HG03095 (cell line): ENCODE measurements at regions not wholly inside any gene's neighbourhood (a gene's known extent, or its start where the extent isn't known, plus 50 kb on each side); places are given as distances from the start of the nearest gene placed in this dataset.
"Not testable (repeated sequence)": the region's sequence is repeated elsewhere in the genome, so short reads cannot be mapped to it uniquely, and the experiment has no call there.

ENCODE experiments used
- ATAC-seq: cut with Tn5 transposase; IDR thresholded peaks from one replicate; pipeline ENCODE4 v1.9.1; 2021; ENCODE audit warnings: moderate library complexity; ENCODE audit not compliant: unreplicated experiment

DNA sequence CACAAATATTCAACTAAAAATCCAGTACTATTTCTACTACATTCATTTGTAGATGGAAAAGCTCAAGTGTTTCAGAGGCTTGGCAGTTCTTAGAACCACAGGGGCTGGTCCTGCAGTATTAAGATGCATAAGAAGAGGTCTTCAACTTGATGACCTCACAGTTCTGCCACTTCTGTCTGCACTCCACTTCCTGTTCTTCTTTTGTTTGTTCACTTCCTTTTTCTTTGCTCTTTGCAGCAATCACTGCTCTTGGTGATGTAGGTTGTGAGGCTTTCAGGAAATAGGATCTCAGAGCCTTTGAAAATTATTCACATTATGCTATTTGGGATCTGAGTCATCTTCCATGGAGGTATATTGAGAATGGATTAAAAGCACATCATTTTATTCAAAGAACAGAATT, 602.0 kb upstream of the CPEB2 start:
- ATAC-seq: no peak

DNA sequence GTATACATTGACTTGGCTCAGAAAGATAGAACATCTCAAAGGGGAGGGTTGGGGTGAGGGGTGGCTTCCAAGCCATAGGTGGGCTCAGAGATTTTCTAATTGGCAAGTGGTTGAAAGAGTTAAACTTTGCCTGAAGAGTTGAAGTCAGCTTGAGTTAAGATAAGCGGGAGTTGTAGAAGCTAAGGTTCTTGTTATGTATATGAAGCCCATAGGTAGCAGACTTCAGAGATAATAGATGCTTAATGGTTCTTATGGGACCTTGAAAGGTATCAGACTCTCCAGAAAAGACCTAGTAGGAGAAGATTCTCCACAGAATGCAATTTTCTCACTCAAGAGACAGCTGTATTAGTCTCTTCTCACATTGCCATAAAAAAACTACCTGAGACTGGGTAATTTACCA, 599.1 kb upstream of the CPEB2 start:
- ATAC-seq: no peak

DNA sequence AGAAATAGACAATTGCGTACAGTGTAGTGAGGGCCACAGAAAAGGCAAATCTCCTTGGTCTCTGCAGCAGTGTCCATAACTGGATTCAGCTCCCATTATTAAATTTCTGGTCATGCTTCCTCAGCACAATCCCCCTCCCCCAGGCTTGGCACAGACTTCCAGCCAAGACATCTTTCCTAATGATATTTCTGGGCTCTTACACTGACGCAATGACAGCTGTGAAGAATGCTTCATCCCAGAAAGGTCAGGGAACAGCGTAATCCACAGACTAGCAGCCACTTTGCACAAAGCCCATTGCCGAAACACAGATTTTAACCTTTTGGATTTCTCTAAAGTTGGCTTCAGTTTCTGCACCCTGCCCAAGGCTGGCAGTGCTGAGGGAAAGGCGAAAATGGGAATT, 597.6 kb upstream of the CPEB2 start:
- ATAC-seq: no peak

DNA sequence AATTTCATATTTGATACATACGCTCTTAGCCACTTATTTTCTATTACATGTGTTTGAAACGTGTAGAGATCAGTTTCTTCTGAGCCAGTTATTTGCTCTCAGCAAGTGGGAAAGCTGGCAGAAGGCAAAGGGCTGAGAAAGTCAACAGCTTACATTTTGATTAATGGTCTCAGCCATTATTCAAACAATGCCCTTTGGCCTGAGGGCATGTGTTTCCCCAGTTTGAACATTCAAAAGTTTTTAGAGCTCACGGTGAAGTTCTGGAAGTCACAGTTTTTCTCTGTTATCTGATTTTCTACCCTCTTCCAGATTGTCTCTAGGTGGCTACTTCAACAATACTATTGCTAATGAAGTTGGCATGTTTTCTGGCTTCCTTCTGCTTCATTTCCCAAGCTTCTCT, 591.8 kb upstream of the CPEB2 start:
- ATAC-seq: no peak

DNA sequence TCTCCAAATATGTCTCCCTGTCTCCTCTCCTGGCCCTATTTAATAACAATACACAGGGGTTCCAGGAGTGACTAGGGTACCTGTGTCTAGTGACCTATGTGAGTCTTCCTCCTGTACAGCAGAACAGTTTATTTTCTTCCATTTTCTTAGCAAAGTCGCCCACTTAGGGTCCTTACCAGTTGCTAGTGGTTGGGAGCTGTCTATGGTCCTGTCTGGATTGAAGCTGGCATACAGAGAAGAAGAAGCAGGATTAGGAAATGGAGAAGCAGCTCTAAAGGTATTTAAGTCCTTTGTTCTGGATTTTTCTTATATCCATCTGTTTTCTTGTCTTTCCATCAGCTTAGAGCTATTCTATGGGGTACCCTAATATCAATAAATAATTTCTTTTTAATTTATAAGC, 587.1 kb upstream of the CPEB2 start:
- no peak for ATAC-seq

DNA sequence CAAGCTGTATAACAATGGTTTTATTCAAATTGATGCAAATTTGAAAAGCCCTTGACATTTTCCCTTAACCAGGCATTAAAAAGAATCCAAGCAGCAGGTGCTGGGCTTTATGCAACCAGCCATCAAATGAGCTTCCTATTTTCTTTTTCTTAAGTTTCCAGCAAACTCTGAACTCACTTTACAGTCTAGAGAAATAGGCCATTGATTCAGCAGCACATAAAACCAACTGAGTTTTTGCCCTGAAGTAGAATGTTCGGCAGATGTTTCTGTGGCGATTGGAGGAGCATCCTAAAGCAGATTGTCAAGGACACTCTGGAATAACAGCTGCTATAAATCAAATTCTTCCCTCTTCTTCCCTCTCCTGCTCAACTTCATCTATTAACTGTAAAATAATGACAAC, 582.8 kb upstream of the CPEB2 start:
- no peak for ATAC-seq

DNA sequence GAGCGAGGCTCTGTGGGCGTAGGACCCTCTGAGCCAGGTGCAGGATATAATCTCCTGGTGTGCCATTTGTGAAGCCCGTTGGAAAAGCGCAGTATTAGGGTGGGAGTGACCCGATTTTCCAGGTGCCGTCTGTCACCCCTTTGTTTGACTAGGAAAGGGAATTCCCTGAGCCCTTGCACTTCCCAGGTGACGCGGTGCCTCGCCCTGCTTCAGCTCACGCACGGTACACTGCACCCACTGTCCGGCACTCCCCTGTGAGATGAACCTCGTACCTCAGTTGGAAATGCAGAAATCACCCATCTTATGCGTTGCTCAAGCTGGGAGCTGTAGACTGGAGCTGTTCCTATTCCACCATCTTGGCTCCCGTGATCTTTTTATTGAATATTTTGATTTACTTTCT, 576.0 kb upstream of the CPEB2 start:
- not testable (repeated sequence) for ATAC-seq

DNA sequence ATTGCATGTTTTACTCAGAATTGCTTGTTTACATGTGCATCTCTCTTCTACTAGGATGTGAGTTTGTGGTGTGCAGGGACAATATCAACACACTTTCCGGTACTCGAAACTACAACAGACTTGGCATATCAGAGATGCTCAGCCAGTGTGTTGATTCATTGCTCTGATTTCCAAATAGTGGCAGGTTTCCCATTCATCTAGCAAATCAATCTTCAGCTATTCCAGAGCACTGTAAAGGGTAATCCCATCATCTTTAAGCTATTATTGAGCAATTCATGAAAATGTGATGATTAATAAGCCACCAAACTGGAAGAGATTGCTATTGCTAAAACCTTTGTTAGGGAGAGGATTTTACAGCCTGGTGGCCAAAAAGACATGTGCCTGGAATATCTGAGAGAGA, 574.2 kb upstream of the CPEB2 start:
- no peak for ATAC-seq

DNA sequence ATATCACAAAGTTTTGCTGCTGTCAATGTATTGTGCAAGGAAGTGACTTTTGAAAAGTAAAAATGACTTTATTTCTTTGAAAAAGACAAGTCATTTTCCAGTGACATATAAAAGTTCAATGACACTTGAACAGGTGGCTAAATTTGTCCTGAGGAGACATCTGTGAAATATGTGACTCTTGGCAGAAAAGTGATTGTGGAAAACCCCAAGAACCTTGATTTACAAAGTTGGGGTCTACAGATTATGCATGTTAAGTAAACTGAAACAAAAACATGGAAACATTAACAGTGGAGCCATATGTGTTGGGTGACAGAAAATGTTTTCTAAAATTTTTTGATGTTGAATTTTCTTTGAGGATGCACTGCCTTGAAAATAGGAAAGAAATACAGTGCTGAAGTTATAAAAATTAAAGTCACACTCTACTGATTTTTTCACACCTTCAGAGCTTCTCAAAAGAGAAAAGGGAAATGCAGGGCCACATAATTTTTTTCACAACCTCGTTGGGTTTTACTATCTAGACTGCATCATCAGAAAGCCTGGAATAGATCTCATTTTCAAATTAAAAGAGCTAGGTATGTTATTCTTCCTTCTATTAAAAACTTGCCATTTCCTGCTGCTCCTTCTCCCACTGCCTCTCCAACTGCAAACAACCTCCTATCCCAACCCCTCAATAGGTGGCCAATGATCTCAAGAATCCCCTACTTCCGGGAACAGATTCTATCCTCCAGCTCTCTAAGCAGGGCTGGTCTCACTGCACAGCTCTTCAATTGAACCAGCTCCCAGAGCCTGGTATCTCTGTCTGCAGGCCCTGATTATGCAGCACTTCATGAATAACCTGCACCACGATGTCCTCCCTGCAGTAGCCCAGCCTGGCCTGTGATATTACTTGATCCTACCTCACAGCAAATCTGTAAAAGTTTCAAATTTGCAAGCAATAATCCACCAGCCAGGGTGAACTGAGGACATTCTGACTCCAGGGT, 570.8 kb upstream of the CPEB2 start:
- ATAC-seq: no peak

DNA sequence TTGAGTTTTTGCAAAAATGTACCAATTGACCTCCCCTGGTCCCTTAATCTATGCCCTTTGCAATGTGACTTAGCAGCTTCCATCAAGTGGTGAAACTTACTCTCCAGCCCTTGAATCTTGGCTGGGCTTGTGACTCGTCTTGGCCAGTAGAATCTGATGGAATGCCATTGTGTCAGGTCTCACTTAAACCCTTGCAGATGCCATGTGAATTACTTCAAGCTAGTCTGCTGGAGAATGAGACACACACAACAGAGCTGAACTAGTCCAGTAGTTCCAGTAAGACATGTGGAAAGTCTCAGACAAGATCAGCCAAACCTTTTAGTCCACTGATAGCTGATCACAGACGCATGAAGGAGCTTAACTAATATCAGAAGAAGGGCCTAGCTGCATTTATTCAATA, 567.8 kb upstream of the CPEB2 start:
- ATAC-seq: no peak

DNA sequence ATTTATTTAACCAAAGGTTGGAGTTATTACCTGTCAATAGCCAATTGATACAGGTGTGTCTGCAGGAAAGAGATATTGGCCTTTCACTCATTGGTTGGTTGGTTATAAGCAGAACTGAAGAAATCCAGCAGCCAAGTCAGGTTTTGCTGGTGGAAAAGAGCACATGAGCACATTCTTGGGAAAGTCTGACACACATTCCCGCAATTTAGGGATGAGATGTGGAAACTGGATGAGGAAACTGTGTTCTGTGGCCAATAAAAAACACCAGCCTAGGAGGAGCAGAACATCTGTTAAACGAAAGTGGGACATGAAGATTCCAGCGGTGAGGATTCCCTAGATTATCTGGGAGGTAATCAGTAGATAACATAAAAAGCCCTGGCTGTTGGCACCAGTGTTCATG, 567.4 kb upstream of the CPEB2 start:
- no peak for ATAC-seq

DNA sequence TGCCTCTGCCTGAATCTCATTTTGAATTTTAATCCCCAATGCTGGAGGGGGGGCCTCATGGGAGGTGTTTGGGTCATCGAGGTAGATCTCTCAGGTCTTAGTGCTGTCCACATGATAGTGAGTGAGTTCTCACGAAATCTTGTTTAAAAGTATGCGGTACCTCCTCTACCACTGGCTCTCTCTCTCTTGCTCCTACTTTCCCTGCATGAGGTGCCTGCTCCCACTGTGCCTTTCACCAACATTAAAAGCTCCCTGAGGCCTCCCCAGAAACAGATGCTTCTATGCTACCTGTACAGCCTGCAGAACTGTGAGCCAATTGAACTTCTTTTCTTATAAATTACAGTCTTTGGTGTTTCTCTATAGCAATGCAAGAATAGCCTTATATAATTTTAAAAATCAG, 560.7 kb upstream of the CPEB2 start:
- no peak for ATAC-seq

DNA sequence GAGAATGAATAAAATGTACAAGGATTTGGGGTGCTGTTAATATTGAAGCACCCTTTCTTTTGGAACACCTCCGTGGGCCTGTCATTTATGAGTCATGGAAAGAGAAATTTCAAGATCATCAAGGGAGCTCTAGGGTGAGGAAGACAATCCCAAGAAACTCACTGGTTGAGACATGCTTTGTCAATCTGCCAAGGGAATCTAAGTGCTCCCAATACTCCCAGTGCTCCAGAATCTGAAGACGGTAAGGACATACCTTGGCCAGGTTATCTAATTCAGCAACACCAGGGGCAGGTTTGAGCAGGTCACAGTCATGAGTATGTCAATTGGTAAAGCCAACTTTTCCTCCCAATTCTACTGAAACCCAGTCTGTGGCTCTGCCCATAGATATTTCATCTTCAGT, 556.4 kb upstream of the CPEB2 start:
- ATAC-seq: no peak

DNA sequence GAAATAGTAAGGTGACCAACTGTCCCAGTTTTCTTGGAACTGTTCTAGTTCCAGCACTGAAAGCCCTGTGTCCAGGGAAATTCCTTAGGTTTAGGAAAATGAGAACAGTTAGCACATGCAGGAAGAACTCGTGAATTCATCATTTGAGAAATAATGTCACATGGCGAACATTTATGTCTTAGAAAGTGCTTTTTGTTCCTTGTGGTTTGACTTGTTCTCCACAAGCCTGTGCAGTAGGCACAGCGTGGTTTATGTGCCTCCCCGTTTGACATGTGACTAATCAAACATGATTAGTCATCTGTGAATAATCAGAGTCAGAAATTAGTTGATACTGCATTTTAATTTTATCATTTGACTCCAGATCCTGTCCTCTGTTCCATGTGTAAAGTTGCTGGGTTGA, 556.0 kb upstream of the CPEB2 start:
- no peak for ATAC-seq

DNA sequence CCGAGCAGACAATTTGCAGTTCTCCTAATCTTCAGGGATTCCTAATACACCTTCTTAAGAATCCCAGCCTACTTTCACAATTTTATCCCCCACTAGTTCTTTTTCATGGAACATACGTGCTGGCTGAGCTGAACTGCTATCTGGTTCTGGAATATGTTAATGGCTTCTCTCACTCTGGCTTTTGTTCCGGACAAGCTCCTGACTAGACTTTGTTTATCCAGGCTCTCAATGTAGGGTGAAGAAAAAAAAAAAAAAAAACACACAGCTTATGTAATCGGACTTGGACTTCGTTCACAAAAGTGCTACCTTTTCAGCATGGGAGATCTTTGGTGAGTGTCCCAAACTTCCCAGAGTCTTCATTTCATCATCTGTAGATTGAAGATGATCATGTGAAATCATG, 555.4 kb upstream of the CPEB2 start:
- ATAC-seq: no peak

DNA sequence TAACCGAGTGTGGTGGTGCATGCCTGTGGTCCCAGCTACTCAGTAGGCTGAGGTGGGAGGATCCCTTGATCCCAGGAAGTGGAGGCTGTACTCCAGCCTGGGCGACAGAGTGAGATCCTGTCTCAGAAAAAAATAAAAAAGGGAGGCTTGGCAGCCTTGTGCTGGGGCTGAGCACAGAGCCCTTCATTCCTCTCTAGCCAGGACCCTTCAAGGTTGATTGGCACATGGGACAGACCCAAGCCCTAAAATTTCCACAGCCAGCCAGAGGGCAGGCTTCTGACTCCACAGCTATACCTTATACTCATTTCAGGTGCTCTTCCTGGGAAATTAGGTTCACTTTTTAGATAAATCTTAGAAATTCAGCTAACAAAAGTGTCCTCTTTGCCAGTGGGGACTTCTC, 553.0 kb upstream of the CPEB2 start:
- ATAC-seq: no peak

DNA sequence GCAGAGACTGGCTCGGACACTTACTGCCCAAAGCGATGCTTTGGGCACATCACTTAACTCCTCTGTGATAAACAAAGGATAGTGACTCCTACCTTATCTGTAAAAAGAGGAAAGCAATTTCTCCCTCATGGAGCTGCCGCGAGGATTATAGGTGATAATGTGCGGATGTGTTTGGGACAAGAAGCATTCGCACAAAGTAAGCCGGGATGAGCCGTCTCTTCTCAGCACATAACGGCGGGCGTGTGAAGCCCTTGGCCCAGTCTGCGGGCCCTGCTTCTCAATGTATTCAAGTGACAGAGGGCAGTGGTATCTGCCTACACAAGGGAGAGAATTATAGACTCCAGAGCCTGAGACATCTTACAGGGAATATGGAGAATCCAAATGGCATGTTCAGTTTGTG, 550.3 kb upstream of the CPEB2 start:
- ATAC-seq: no peak

DNA sequence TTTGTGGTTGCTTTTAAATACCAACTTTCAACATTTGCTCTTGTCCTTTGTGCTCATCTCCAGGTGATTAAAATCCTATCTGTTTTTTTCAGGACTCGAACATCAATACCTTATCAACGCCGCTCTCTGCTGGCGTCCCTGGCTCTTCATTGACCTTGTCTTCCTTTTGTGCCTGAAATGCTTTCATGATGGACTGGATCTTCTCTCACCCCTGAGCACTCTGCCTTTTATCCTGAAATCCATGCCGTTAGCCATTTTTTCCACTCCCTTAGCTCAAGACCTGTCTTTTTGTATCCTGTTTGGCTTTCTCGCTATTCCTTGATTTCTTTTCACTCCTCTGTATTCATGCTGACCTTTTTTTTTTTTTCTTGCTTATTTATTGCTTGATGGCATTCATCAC, 549.5 kb upstream of the CPEB2 start:
- ATAC-seq: no peak

DNA sequence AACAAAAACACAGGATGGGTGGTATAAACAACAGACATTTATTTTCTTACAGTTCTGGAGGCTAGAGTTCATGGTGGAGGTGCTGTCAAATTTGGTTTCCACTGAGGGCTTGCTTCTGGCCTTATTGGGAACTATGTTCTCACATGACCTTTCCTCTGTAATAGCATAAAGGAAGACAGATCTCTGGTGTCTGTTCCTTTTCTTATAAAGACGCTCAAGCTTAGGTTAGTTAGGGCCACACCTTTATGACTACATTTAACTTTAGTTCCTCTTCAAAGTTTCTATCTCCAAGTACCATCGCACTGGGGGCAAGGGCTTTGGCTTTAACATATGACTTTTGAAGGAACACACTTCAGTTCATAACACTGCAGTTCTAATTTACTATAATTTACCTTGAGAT, 543.8 kb upstream of the CPEB2 start:
- no peak for ATAC-seq

DNA sequence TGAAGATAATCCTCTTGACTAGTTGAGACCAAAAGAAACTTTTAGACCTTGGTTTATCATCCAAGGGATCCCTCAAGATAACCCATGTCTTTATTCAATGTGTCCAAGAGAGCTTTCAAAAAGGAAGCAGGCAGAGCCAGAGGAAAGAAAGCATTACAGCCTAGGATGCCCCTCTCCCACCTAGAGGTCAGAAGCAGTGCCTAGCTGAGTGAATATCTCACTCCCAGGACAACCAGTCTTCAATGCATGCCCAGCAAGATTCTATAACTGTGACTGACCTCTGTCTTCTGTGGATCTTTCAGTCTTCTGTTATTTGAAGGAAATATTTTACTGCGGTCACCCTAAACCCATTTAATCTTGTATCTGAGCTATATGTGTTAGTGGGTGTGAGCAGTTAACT, 537.2 kb upstream of the CPEB2 start:
- ATAC-seq: no peak

DNA sequence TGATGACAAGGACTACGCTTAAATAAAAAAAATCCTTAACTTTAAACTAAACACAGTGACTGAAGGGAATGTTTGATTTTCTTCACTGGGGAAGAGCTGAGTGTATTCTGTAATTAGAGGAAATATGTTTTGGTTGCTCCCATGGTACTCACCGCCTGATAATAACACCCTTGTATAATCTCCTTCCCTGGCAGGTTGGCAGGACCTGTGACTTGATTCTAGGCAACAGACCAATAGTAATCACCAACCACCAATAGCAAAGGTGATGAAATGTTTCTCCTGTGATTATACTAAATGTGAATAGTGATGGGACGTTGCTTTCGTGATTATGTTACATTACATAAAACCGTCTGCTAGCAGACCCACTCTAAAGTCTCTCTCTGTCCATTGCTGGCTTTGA, 536.8 kb upstream of the CPEB2 start:
- ATAC-seq: no peak

DNA sequence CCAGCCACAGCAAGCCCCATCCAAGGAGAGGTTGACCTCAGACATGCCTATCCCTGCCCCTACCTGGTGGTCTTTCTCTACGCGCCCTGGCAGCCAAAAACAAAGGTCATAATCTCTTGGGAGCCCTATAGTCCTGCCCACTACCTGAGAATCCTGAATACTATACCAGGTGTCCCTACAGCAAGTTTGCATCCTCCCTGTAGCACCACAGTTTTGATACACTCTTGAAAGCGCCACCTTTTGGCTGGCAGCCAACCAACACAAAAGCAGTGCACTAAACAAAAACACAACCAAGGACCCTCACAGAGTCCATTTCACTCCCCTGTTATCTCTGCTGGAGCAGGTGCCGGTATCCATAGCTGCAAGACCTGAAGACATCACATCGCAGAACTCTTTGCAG, 523.8 kb upstream of the CPEB2 start:
- ATAC-seq: no peak

DNA sequence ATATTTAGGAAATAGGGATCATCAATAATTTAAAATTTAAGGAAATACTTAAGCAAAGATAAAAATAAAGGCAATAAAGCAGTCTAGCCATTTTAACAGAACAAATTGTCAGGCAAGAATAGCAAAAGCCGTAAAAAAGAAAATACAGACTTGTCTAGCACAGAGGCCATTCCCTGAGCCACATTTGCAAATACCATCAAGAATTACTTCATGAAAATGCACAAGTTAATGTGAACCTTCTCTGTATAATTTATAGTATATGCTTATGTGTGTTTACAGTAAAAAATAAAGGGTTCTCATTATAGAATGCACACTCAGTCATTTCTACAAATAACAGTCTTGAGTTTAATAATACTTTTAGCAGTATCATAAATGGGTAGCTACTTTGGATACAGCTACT, 505.9 kb upstream of the CPEB2 start:
- ATAC-seq: no peak
